Liver (tissue), 8 donors: ENCODE measurements at regions not wholly inside any gene's neighbourhood (a gene's known extent, or its start where the extent isn't known, plus 50 kb on each side); places are given as distances from the start of the nearest gene placed in this dataset.
A peak's percentile ranks its signal among the peaks of the same experiment; 100 is the strongest.

Source experiments
- DNase-seq: peaks from one replicate; pipeline ENCODE4 v3.0.0-alpha.2; 2017; ENCODE audit warnings: low spot score
- H3K27ac ChIP-seq, 2 donors: one replicate each; pipeline ENCODE4 v1.7.0; 2013; ENCODE audit warnings: inconsistent platforms in 2 of 2, low read length in 2 of 2, control low read depth in 1 of 2, low read depth in 1 of 2, mild to moderate bottlenecking in 1 of 2
- H3K27me3 ChIP-seq, 4 donors: one replicate each; pipeline versions ENCODE4 v1.6.1 to v1.7.0; 2013; ENCODE audit warnings: low read length in 3 of 4, inconsistent platforms in 1 of 4, mild to moderate bottlenecking in 1 of 4, moderate library complexity in 1 of 4; ENCODE audit not compliant: control insufficient read depth in 4 of 4, insufficient read depth in 4 of 4
- H3K36me3 ChIP-seq, 4 donors: one replicate each; pipeline versions ENCODE4 v1.6.1 to v1.7.0; 2013; ENCODE audit warnings: low read length in 3 of 4, mild to moderate bottlenecking in 3 of 4, low read depth in 1 of 4, moderate library complexity in 1 of 4; ENCODE audit not compliant: control insufficient read depth in 4 of 4, insufficient read depth in 3 of 4
- H3K4me1 ChIP-seq, 4 donors: one replicate each; pipeline versions ENCODE4 v1.6.1 to v1.7.0; 2013; ENCODE audit warnings: low read length in 3 of 4, mild to moderate bottlenecking in 3 of 4, moderate library complexity in 1 of 4; ENCODE audit not compliant: control insufficient read depth in 4 of 4, insufficient read depth in 4 of 4
- H3K4me3 ChIP-seq, 3 donors: one replicate each; pipeline versions ENCODE4 v1.6.1 to v1.7.0; 2013; ENCODE audit warnings: low read length in 3 of 3, control low read depth in 1 of 3, low read depth in 1 of 3, mild to moderate bottlenecking in 1 of 3
- H3K9ac ChIP-seq, 2 donors: one replicate each; pipeline ENCODE4 v1.7.0; 2013; ENCODE audit warnings: low read length in 2 of 2, mild to moderate bottlenecking in 2 of 2, moderate library complexity in 2 of 2, control low read depth in 1 of 2, low read depth in 1 of 2
- H3K9me3 ChIP-seq, 4 donors: one replicate each; pipeline versions ENCODE4 v1.6.1 to v1.7.0; 2013; ENCODE audit warnings: low read length in 3 of 4; ENCODE audit not compliant: control insufficient read depth in 4 of 4
- ATF3 ChIP-seq: IDR thresholded peaks from 2 replicates; pipeline ENCODE4 v1.6.1; 2016; ENCODE audit warnings: antibody characterized with exemption
- CTCF ChIP-seq: fragments of 150-350 bp; IDR thresholded peaks from 2 replicates; pipeline ENCODE4 v1.5.1; 2017; ENCODE audit warnings: improper control_type of control experiment, low read depth, low read length; ENCODE audit not compliant: missing input control
- EGR1 ChIP-seq, 2 donors: IDR thresholded peaks; 2 replicates each; pipeline ENCODE4 v1.6.1; 2016 to 2018; ENCODE audit warnings: antibody characterized with exemption in 2 of 2, low read depth in 2 of 2
- FOXA2 ChIP-seq: IDR thresholded peaks from 2 replicates; pipeline ENCODE4 v1.6.1; 2016; ENCODE audit warnings: antibody characterized with exemption
- HNF4A ChIP-seq, 2 donors: conservative IDR thresholded peaks; 2 replicates each; pipeline ENCODE4 v1.6.1; 2016; ENCODE audit warnings: antibody characterized with exemption in 2 of 2, mild to moderate bottlenecking in 2 of 2
- HNF4G ChIP-seq: IDR thresholded peaks from 2 replicates; pipeline ENCODE4 v1.6.1; 2016; ENCODE audit warnings: antibody characterized with exemption
- JUND ChIP-seq, 2 donors: IDR thresholded peaks; 2 replicates each; pipeline ENCODE4 v1.6.1; 2016; ENCODE audit warnings: antibody characterized with exemption in 2 of 2
- NR2F2 ChIP-seq: IDR thresholded peaks from 2 replicates; pipeline ENCODE4 v1.6.1; 2016; ENCODE audit warnings: antibody characterized with exemption
- RAD21 ChIP-seq, 2 donors: IDR thresholded peaks; 2 replicates each; pipeline ENCODE4 v1.6.1; 2016; ENCODE audit warnings: antibody characterized with exemption in 2 of 2, mild to moderate bottlenecking in 2 of 2
- REST ChIP-seq: IDR thresholded peaks from 2 replicates; pipeline ENCODE4 v1.6.1; 2016; ENCODE audit warnings: antibody characterized with exemption, mild to moderate bottlenecking
- RXRA ChIP-seq, 2 donors: IDR thresholded peaks; 2 replicates each; pipeline ENCODE4 v1.6.1; 2017 to 2018; ENCODE audit warnings: antibody characterized with exemption in 2 of 2, mild to moderate bottlenecking in 1 of 2
- TAF1 ChIP-seq: conservative IDR thresholded peaks from 2 replicates; pipeline ENCODE4 v1.6.1; 2016; ENCODE audit warnings: antibody characterized with exemption, mild to moderate bottlenecking
- WGBS: extraction: QIAGEN DNeasy Blood & Tissue Kit; methylation state at CpG from one replicate; pipeline ENCODE4 v1.1.7; 2013; 5-methylcytosine and 5-hydroxymethylcytosine counted together
- TF ChIP-seq, protein P1 (sequence below): IDR thresholded peaks from 2 replicates; pipeline ENCODE4 v1.6.1; 2016; ENCODE audit warnings: antibody characterized with exemption
- TF ChIP-seq, protein P2 (sequence below): IDR thresholded peaks from 2 replicates; pipeline ENCODE4 v1.6.1; 2016; ENCODE audit warnings: antibody characterized with exemption
- donor health status: healthy.
- donor health status: healthy.
- donor health status: healthy.
- donor health status: healthy.
- donor health status: healthy.

GRCh38 chr13:97140611-97141010 is 81.5 kb upstream of the MBNL2 start (continued):
- TF ChIP-seq ATF3 (no peak), NR2F2 (no peak), CTCF (no peak)

DNA sequence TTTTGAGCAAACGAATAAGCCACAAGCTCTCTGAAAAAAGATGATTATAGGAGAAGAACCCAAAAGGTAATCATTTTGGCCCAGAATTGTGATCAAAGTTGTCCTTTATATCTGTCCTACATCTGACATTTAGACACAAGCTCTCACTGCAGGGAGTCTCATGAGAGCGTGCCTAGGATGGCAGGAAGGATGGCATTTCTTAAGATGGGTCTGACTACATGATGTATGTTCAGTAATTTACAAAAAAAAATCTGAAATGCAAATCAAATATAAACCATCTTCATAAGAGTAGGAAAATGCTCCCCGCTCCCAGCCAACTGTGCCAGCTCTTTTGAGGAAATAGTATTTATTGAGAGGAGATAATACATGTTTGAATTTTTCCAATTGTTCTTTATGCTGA is 81.0 kb upstream of the MBNL2 start:
- Histone ChIP-seq H3K27ac (no peak overlapping the region), H3K9me3 (no peaks in the 10 kb centered on the region), H3K9ac (no peak overlapping the region), H3K4me1 (no peaks in the 10 kb centered on the region), H3K27me3 (no peaks in the 10 kb centered on the region), H3K36me3 (no peaks in the 10 kb centered on the region), H3K4me3 (no peak overlapping the region)
- TF ChIP-seq JUND (IDR thresholded peaks at IDR 0.05) (no peak), REST (no peak), RXRA (IDR thresholded peaks at IDR 0.05) (no peak), RAD21 (IDR thresholded peaks at IDR 0.05) (no peak), HNF4G (no peak), NR2F2 (no peak), TAF1 (no peak), EGR1 (IDR thresholded peaks at IDR 0.05; ENCODE audit: low read depth in 2 of 2) (no peak), FOXA2 (no peak), HNF4A (conservative IDR thresholded peaks at IDR 0.05) (no peak)
- TF ChIP-seq, protein P1, sequence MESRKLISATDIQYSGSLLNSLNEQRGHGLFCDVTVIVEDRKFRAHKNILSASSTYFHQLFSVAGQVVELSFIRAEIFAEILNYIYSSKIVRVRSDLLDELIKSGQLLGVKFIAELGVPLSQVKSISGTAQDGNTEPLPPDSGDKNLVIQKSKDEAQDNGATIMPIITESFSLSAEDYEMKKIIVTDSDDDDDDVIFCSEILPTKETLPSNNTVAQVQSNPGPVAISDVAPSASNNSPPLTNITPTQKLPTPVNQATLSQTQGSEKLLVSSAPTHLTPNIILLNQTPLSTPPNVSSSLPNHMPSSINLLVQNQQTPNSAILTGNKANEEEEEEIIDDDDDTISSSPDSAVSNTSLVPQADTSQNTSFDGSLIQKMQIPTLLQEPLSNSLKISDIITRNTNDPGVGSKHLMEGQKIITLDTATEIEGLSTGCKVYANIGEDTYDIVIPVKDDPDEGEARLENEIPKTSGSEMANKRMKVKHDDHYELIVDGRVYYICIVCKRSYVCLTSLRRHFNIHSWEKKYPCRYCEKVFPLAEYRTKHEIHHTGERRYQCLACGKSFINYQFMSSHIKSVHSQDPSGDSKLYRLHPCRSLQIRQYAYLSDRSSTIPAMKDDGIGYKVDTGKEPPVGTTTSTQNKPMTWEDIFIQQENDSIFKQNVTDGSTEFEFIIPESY, result no peak
- TF ChIP-seq, protein P2, sequence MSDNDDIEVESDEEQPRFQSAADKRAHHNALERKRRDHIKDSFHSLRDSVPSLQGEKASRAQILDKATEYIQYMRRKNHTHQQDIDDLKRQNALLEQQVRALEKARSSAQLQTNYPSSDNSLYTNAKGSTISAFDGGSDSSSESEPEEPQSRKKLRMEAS, result no peak
- WGBS, result 87% methylated on average over 3 of the region's 3 CpGs
- no peak for DNase-seq

- H3K36me3 ChIP-seq, result no peaks in the 10 kb centered on the region
Observed at GRCh38 chr13:97141564-97142005, 80.5 kb upstream of the MBNL2 start.

More at GRCh38 chr13:97141564-97142005, 80.5 kb upstream of the MBNL2 start:
- 29% methylated on average over 5 of the region's 5 CpGs for WGBS
- Histone ChIP-seq H3K9me3 (no peaks in the 10 kb centered on the region), H3K4me1 (no peaks in the 10 kb centered on the region), H3K4me3 (no peak overlapping the region), H3K27ac (no peak overlapping the region), H3K9ac (no peak overlapping the region), H3K27me3 (no peaks in the 10 kb centered on the region)
- TF ChIP-seq RAD21 (IDR thresholded peaks at IDR 0.05) (peak in 1 of 2 donors; percentile 15), JUND (IDR thresholded peaks at IDR 0.05) (peak; percentile 89 to 94), TAF1 (no peak)
- no peak for DNase-seq
